Calu3 (cell line): ENCODE measurements at regions not wholly inside any gene's neighbourhood (a gene's known extent, or its start where the extent isn't known, plus 50 kb on each side); places are given as distances from the start of the nearest gene placed in this dataset.
"Not testable (repeated sequence)": the region's sequence is repeated elsewhere in the genome, so short reads cannot be mapped to it uniquely, and the experiment has no call there.

Source experiments
- BruUV-seq: library from RNA; stranded (reverse); fragments of 400-500 nt; replicated peaks from 2 replicates; lab custom pipeline; 2021; lab: Mats Ljungman, UMichigan
- CTCF ChIA-PET: fragments of 300-600 bp; sonication (Branson Sonifier 250); formaldehyde crosslinking; loops from one replicate; lab custom pipeline; 2022; ENCODE audit warnings: antibody characterized with exemption; lab: Charles Lee
- DNase-seq: peaks from one replicate; pipeline ENCODE4 v3.0.0; 2022
- H3K27ac Mint-ChIP-seq: one replicate; pipeline ENCODE4 v1.8.0; 2022; ENCODE audit warnings: mixed read lengths; ENCODE audit not compliant: unreplicated experiment
- H3K27me3 Mint-ChIP-seq: one replicate; pipeline ENCODE4 v1.8.0; 2022; ENCODE audit warnings: mixed read lengths; ENCODE audit not compliant: unreplicated experiment
- H3K36me3 Mint-ChIP-seq: one replicate; pipeline ENCODE4 v1.8.0; 2022; ENCODE audit warnings: mild to moderate bottlenecking, moderate library complexity, mixed read lengths; ENCODE audit not compliant: insufficient read depth, unreplicated experiment
- H3K4me1 Mint-ChIP-seq: one replicate; pipeline ENCODE4 v1.8.0; 2022; ENCODE audit warnings: mild to moderate bottlenecking, low read depth, mixed read lengths; ENCODE audit not compliant: unreplicated experiment
- H3K4me3 Mint-ChIP-seq: one replicate; pipeline ENCODE4 v1.8.0; 2022; ENCODE audit warnings: mild to moderate bottlenecking, low read depth, moderate library complexity, mixed read lengths; ENCODE audit not compliant: unreplicated experiment
- H3K9me3 Mint-ChIP-seq: one replicate; pipeline ENCODE4 v1.8.0; 2022; ENCODE audit warnings: low read depth, mixed read lengths; ENCODE audit not compliant: unreplicated experiment
- CTCF ChIP-seq: fragments of 200-600 bp; IDR thresholded peaks from one replicate; pipeline ENCODE4 v1.8.0; 2022; ENCODE audit warnings: antibody characterized with exemption; ENCODE audit not compliant: unreplicated experiment
- intact Hi-C: fragments of 100-400 bp; cut with micrococcal nuclease; formaldehyde crosslinking; loops from one replicate; pipeline ENCODE4 v1.10.0; 2022; ENCODE audit not compliant: unreplicated experiment

GRCh38 chr4:3598695-3599227 is 66.5 kb upstream of the LRPAP1 start:
- DNase-seq: no peak
- no peaks in the 10 kb centered on the region for H3K36me3 Mint-ChIP-seq
- no peak overlapping the region for H3K4me3 Mint-ChIP-seq
- CTCF ChIA-PET: no interaction called here
- no peaks in the 10 kb centered on the region for H3K9me3 Mint-ChIP-seq
- no peaks in the 10 kb centered on the region for H3K4me1 Mint-ChIP-seq
- H3K27me3 Mint-ChIP-seq: peaks cover 48% of the 10 kb centered on the region
- TF ChIP-seq CTCF: no peak
- no TSS peak for BruUV-seq
- intact Hi-C loops: no loop called here
- no peak overlapping the region for H3K27ac Mint-ChIP-seq

DNA sequence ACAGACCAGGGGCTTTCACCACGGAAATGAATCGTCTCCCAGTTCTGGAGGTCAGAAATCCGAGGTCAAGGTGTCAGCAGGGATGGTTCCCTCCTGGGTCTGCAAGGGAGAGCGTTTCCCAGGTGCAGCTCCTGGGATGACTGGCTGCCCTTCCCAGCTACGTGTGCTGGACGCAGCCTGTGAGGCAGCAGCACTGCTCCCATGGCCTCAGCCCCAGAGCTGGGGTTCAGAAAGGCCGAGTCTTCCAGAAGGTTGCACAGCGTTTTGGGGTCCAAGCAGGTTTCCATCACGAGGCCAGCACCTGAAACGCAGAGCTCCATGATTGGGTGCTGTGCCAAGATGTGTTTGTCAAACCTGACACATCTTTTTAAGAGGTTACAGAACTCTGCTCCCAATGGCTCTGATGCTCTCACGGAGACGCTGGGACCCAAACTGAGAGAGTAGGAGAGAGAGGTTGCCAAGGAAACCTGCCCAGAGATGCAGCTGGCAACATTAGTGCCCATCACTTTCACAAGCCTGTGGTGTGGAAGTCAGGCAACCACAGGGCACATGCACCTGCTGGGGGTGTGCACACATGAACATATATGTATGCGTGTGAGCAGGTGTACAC is 65.8 kb upstream of the LRPAP1 start:
- H3K4me3 Mint-ChIP-seq, H3K4me1 Mint-ChIP-seq, H3K36me3 Mint-ChIP-seq, CTCF ChIA-PET, intact Hi-C loops, H3K9me3 Mint-ChIP-seq, BruUV-seq, H3K27ac Mint-ChIP-seq, DNase-seq: not testable (repeated sequence)
- peaks cover 56% of the 10 kb centered on the region for H3K27me3 Mint-ChIP-seq

- BruUV-seq, H3K4me1 Mint-ChIP-seq, H3K36me3 Mint-ChIP-seq, H3K27ac Mint-ChIP-seq, CTCF ChIA-PET, DNase-seq, intact Hi-C loops, H3K9me3 Mint-ChIP-seq, H3K4me3 Mint-ChIP-seq: not testable (repeated sequence)
- peaks cover 55% of the 10 kb centered on the region for H3K27me3 Mint-ChIP-seq
These were observed 64.9 kb upstream of the LRPAP1 start for GRCh38 chr4:3596957-3597733.

- BruUV-seq, H3K4me3 Mint-ChIP-seq, H3K27ac Mint-ChIP-seq, intact Hi-C loops, CTCF ChIA-PET, H3K36me3 Mint-ChIP-seq, H3K9me3 Mint-ChIP-seq, H3K4me1 Mint-ChIP-seq, DNase-seq: not testable (repeated sequence)
- H3K27me3 Mint-ChIP-seq: peaks cover 49% of the 10 kb centered on the region
These were observed 63.5 kb upstream of the LRPAP1 start for GRCh38 chr4:3595627-3596291.

DNA sequence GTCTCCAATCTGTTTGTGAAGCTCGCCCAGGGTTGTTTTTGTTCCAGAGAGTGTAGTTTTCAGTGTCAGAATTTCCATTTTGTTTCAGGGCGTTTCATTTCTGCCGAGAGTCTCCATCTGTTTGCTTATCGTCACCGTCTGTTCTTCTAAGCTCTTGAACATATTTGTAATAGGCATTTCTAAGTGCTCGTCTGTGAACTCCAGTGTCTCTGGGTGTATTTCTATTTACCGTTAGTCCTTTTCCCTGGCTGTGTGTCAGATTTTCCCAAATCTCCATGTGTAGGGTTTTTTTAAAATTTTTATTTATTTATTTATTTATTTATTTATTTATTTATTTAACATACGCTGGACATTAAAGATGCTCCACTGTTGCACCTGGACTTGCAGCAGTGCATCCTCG is 62.5 kb upstream of the LRPAP1 start:
- peaks cover 49% of the 10 kb centered on the region for H3K27me3 Mint-ChIP-seq
- H3K9me3 Mint-ChIP-seq, H3K27ac Mint-ChIP-seq, intact Hi-C loops, BruUV-seq, DNase-seq, H3K36me3 Mint-ChIP-seq, H3K4me3 Mint-ChIP-seq, H3K4me1 Mint-ChIP-seq, CTCF ChIA-PET: not testable (repeated sequence)

- H3K36me3 Mint-ChIP-seq, H3K9me3 Mint-ChIP-seq, DNase-seq, H3K4me3 Mint-ChIP-seq, H3K27ac Mint-ChIP-seq, CTCF ChIA-PET, intact Hi-C loops, BruUV-seq, H3K4me1 Mint-ChIP-seq: not testable (repeated sequence)
- H3K27me3 Mint-ChIP-seq: peaks cover 30% of the 10 kb centered on the region
These were observed 58.0 kb upstream of the LRPAP1 start for GRCh38 chr4:3589946-3590924.

DNA sequence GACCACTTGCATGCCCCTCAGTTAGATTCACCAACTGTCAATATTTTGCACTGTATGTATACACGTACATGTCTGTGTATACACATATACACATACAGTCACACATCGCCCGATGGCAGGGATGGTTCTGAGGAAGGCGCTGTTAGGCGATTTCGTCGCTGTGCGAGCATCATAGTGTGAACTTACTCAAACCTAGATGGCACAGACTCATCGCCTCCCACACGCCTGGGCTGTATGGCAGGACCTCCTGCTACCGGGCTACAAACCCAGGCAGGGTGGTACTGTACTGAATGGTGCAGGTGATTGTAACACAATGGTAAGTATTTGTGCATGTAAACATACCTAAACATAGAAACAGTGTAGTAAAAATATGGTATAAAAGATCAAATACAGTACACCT is 57.2 kb upstream of the LRPAP1 start:
- H3K27me3 Mint-ChIP-seq: peaks cover 21% of the 10 kb centered on the region
- H3K9me3 Mint-ChIP-seq, DNase-seq, CTCF ChIA-PET, H3K4me1 Mint-ChIP-seq, H3K36me3 Mint-ChIP-seq, intact Hi-C loops, BruUV-seq, H3K27ac Mint-ChIP-seq, H3K4me3 Mint-ChIP-seq: not testable (repeated sequence)

- not testable (repeated sequence) for H3K4me1 Mint-ChIP-seq
These were observed 56.4 kb upstream of the LRPAP1 start for GRCh38 chr4:3588517-3589194.

More at GRCh38 chr4:3588517-3589194, 56.4 kb upstream of the LRPAP1 start:
- H3K9me3 Mint-ChIP-seq, H3K36me3 Mint-ChIP-seq, H3K27ac Mint-ChIP-seq, CTCF ChIA-PET, intact Hi-C loops, BruUV-seq, H3K4me3 Mint-ChIP-seq, DNase-seq: not testable (repeated sequence)
- peaks cover 14% of the 10 kb centered on the region for H3K27me3 Mint-ChIP-seq
